DMS53 (cell line): ENCODE measurements at regions not wholly inside any gene's neighbourhood (a gene's known extent, or its start where the extent isn't known, plus 50 kb on each side); places are given as distances from the start of the nearest gene placed in this dataset.
"Not testable (repeated sequence)": the region's sequence is repeated elsewhere in the genome, so short reads cannot be mapped to it uniquely, and the experiment has no call there.

ENCODE experiments used
- DNase-seq: peaks from one replicate; lab custom pipeline; 2025; lab: John Stamatoyannopoulos, UW

DNA sequence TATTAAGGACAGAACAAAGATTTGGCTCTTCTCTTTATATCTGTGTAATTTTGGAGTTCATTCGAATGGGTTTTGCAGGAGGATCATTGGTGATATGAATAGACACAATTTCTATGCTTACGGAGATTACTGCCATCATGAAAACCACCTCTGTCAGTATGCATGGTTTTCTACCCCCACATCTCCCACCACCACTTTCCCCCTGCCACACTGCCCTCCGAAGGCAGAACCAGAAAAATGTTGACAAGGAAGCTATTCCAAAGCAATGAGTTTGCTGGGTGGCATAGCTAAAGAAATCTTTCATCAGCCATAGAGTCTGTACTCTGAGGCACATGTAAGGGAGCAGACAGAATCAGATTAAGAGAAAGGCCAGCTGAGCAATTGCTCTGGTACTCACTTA is 567.3 kb upstream of the ACTRT1 start:
- no peak for DNase-seq

DNA sequence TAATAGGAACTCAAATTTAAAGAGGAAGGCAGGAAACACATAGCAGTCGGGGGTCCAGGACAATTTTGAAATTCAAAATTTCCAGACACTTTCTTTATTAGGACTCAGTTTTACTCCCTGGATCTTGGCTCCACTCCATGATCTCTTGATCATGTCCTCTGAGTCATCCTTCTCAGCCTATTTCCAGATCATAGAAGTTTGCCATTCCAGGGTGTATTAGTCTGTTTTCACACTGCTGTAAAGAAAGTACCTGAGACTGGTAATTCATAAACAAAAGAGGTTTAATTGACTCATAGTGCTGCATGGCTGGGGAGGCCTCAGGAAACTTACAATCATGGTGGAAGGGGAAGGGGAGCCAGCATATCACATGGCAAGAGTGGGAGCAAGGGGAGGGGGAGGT is 564.7 kb upstream of the ACTRT1 start:
- no peak for DNase-seq

DNA sequence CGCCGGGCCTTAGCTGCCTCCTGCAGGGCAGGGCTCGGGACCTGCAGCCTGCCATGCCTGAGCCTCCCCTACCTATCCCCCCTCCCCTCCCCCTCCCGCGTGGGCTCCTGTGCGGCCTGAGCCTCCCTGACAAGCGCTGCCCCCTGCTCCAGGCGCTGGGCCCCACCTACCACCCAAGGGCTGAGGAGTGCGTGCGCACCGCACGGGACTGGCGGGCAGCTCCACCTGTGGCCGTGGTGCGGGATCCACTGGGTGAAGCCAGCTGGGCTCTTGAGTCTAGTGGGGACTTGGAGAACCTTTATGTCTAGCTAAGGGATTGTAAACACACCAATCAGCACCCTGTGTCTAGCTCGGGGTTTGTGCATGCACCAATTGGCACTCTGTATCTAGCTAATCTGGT is 554.6 kb upstream of the ACTRT1 start:
- DNase-seq: not testable (repeated sequence)

DNA sequence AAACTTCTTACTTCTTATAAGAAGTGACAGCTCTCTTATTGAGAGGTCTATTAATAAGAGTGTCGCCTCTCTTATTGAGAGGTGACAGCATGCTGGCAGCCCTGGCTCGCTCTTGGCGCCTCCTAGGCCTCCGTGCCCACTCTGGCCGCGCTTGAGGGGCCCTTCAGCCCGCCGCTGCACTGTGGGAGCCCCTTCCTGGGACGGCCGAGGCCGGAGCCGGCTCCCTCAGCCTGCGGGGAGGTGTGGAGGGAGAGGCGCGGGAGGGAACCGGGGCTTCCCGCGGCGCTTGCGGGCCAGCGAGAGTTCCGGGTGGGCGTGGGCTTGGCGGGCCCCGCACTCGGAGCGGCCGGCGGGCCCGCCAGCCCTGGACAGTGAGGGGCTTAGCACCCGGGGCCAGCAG is 554.2 kb upstream of the ACTRT1 start:
- DNase-seq: not testable (repeated sequence)

DNA sequence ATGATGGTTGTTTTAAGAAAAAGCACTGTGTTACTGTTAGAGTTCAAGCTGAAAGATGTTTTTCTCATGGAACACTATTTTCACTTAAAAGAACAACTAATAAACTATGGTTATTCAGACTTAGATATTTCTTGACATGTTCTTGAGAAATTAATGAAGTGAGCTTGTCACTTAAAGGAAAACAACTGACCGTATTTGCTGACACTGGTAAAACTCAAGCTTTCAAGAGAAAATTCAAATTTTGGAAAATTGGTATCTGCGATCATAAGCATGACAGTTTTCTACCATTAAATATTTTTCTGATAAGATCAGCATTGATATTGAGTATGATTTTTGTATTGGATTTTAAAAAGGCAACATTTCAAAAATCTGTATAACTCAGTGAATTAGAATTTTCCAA is 549.5 kb upstream of the ACTRT1 start:
- DNase-seq: no peak

DNA sequence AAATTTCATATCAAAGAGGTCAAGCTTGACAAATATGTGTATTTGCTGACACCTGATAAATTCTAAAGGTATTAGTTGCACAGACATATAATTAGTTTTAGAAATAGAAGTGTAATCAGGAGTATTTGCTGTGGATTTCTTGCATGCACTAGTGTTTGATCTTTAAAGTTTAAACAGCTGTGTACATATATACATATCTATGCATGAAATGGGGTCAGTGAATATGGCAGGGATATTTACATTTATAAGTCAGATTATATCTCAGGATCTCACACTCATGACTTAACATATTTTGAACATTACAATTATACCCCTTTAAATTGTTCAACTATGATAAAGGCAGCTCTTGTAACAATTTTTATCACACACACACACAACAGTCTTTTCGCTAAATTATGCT is 547.4 kb upstream of the ACTRT1 start:
- DNase-seq: peak; percentile 74

DNA sequence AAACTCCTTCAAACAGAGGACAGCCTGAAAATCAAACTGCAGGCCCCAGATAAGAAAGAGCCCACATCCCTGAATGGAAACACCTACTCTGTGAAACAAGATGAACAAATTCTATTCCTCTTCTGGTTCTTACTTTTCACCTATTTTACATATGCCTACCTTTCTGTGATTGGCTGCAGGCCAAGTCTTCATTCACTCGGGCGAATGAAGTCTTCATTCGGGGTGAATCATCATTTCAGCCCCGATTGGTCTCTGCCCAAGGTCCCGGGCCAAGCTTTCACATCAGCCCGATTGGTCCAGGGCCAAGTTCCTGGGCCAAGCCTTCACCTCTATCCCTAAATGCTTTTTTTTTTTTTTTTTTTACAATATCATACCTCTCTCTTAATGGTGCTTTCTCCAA is 529.8 kb upstream of the ACTRT1 start:
- no peak for DNase-seq

DNA sequence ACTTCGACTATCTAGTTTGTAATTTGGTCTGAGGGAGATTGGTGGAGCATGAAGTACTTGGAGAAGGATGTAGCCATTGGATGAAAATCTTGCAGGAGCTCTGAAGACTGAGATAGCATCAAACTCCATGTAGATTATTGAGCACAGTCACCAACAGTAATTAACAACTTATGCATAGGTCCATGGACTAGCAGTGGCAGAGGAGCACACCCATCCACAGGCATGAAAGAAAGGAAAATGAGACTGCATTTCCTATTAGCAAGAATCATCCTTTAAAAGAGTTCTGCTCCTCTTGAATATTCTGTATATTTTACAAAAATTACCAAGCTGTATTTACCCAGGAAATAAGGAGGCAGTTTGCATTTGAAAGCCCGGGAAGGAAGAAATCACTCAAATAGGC is 529.4 kb upstream of the ACTRT1 start:
- no peak for DNase-seq

DNA sequence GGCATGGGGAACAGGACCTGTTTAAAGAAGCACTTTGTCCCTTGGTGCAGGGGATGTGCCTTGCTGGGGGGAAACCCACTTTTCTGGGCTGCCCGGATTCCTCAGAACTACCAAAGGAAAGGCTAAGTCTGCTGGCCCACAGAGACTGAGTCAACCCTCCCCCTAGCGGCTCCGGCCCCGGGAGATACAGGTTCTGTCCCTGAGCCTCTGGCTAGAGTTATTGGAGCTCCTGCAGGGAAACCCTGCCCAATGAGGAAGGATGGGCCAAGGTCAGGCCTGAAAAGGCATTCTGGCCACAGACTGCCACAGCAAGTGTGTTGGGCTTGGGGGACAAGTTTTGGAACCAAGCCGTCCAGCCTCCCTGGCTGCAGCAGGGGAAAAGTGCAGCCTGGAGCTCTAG is 490.9 kb upstream of the ACTRT1 start:
- no peak for DNase-seq

DNA sequence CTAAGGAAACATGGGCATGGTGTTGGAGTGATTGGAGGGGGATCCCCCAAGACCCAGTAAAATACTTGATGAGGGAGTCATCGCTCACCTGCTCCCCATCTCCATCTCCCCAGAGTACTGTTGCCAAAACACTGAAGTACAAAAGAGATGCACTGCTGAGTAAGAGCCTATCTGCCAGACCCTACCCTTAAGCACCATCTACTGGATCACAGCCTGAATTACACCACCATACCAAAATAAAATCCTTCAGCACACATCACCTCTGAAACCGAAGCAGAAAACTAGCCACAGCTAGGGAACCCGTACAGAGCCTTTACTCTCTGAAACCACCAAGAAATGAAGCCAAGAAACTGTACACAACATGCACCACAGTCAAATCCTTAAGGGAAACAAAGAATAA is 466.3 kb upstream of the ACTRT1 start:
- peak; percentile 57 for DNase-seq

DNA sequence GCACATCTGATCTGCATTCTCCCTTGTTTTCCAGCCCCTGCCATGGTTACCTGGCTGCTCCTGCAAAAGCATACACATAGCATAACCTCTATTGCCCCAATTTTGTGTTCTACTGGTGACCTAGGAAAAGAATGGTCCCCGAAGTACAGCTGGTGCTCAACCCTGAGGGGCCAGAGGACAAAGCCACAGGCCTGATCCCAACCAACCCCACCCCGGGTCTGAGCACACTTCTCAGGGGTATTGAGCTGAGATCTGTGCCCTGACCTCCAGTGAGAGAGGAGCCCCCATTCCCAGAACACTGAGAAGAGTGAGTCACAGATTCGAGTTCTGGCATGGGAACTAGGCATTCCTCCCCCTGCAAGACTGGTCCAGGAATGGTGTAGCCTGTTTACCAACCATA is 465.5 kb upstream of the ACTRT1 start:
- DNase-seq: no peak

DNA sequence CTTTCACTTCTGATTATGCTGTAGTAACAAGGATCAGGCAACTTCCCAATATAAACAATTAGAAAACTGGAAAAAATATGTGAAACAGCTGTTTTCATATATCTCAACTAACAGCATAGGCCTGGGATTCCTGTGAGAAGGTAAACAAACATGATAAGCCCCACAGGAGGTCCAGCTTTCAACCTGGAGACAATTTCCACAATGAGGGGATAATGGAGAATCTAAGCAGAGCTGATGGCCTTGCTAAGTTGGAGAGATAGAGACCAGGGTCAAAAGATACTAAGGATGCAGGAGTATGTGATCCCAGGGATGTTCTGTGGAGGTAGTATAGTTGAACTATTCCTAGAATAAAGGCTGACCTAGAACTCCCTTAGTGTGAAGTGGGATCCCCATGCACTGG is 452.3 kb upstream of the ACTRT1 start:
- DNase-seq: no peak

DNA sequence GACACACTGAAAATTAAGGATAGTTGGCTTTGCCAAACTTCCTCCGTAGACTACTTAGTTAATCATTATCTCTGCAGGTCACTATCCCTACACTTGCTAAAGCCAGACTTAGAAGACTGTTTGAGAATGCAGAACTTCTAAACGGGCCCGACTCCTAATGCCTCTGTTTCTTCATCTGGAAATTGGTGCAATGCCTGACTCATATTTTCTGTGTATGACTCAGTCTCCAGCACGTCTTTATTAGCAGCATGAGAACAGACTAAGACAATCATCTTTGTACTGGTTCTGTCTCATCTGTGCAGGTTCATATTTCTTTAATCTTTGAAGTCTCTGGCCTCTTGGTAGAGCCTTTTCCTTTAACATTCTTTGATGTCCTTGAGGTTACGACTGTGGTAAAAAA is 411.9 kb upstream of the ACTRT1 start:
- peak; percentile 14 for DNase-seq

DNA sequence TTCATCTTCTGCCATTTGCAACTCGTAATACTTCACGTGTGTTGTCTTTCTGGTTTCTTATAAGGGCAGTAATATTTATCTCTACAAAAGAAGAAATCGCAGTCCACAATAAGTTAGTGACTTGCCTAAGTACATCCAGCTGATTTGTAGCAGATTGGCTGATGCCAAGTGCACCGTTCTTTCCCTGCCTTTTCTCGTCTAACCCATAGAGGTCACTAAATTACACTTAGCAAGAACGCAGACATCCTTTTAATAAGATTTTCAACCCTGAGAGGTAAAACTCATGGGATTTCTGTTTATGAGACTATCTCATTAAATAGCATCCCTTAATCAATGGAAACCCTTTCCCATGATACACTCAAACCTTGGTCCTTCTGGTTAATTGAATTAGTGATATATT is 408.6 kb upstream of the ACTRT1 start:
- DNase-seq: peak; percentile 22

DNA sequence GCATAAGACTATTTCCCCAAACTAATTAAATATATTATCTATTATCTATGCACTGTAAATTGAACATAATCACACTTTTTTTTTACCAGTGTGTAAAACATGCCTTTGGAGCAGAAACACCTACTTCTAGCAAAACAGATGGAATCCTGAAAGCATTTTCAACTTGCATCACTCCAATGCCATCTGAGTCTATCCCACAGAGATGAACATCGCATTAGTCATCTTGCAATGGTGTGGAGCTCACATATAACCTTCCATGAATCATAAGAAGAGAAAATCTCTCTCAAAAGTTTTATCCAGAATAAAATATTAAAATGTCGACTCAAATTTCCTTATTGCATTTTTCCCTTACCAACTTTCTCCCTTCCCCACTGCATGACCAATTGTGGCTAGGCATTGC is 406.7 kb upstream of the ACTRT1 start:
- DNase-seq: no peak

DNA sequence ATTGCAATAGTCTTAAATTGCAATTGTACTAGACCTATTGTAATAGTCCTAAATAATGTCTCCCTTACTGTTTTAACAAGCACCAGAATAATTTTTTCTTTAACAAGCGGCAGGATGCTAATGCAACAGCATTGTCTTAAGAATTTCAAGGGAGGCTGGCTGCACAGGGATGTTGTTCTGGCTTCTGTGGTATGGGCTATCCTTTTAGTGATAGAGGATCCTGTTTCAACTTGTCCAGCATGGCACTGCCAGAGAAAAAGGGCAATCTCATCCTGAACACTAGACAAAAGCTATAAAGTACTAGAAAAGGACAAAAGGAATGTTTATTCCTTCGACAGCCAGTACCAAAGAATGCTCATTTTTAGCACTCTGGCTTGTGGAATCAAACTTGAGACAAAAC is 405.5 kb upstream of the ACTRT1 start:
- DNase-seq: no peak

DNA sequence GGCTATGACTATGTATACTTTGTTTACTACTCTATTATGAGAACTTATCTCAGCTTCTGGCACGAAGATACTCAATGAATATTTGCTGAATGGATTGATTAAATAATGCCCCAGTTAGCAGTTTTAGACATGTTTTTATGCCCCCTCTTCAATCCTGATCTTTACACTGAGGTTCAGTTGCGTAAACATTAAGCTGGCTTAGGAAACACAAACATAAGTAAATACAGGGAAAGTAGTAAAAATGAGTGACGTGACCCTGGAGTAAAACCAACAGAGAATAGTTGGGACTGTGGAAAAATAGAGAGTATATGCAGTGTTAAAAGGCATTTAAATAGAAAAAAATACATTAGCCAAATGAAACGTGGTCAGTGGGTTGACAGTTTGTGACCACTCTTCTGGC is 387.0 kb upstream of the ACTRT1 start:
- peak; percentile 20 for DNase-seq

DNA sequence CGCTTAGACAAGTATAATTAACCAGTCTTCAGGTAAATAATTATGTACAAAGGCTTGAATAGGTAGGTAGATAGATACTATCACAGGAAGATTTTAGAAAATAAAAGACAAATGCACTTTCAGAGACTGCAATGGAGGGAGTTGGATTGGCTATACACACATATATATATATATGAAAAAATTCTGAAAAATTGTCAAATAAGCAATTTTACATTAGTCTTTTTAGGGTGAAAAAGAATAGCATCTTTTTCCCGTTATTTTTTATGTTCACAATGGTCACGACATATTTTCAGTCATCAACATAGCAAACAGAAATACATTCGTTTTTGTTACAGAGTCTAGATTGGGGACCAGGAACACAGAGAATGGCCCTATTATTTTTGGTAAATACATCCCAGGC is 385.9 kb upstream of the ACTRT1 start:
- no peak for DNase-seq

DNA sequence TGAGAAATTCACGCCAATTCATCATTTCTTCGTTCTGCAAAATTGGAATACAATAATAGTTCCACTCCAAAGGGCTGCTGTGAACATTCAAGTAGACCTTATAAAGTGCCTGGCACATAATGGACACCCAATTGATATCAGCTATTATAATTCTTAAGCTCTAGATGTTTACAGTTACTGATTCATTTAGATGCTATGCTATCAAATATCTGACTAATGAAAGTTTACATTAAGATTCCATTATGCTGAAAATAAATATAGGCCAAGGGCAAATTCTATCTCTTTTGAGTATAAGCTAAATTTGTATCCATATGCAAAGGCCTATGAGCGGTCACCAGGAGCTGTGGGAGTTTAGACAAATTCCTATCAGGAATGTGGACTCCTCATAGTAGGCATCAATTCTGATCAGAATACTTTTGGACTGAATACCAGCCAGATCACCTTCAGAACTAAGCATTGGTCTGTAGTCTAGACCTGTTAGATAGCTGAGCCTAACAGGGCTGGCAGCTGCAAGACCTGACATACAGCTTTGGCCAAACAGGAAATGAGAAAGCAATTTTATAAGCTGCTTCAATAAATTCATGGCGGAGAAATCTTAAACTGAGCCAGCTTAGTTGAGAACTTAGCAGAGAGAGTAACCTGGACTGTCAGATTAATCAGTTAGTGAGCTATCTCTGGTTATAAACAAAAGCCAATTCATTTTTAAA is 384.3 kb upstream of the ACTRT1 start:
- peak; percentile 69 for DNase-seq

DNA sequence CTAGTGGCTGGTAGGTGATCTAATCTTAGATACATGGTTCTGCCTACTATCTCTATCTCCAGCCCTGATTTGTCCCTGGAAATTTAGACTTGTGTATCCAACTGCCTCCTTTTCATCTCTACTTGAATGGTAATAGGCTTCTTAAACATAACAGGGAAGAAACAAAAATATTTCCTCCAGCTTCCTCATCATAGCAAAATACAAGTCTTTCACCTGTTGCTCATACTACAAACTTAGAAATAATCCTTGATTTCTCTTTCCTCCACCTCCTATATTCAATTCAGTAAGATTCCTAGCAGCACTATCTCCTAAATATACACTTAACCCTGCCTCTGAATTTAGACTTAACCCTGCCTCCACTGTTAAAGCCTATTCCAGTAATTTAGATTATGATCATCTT is 373.3 kb upstream of the ACTRT1 start:
- no peak for DNase-seq

DNA sequence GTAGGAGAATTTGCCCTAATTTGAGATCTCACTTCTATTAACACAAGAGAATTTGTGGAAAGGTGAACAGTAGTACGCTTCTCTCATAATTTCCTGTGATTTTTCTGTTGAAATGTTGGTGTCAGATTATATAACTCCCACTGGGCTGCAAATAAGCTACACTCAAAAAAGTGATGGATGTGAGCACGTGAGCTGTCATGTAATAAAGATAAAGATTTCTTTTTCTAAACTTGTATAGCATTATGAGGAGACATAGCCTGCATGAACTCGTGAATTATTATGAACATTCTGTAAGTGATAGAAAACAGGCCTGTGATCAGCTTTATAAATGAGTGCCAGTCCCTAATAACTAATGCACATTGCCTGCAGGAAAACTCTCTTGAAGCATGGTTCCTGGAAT is 356.6 kb upstream of the ACTRT1 start:
- DNase-seq: no peak

DNA sequence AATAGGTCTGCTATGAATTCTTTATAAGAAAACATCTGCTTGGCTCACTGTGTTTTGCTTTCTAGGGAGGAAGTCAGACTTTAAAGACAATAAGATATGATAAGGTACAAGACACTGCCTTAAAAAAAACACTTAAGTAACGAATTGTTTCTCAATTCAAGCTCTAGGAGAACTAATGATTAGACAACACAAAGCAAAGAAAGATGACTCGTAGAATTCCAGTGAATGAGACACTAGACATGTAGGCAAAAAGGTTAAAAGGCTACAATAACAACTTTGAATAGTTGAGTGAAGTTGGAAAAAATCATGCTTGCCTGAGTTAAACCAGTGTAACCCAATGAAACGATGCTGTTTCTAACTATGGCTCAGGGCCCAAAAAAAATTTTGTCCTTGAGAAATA is 344.4 kb upstream of the ACTRT1 start:
- no peak for DNase-seq

DNA sequence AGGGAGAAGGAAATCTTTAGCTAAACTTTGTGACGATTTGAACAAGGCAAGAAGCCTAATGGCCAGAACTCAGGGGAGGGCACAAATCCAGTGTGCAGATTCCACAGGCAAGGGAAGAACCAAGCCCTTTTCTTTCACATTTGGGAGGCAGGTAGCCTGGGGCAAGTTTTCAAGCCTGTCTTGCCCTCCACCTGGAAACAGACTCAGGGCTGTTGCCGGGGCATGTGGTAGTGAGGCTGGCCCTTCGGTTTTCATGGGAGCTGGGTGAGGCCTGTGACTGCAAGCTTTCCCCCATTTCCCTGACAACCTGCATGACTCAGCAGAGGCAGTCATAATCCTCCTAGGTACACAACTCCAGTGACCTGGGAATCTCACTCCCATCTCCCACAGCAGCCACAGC is 331.6 kb upstream of the ACTRT1 start:
- peak; percentile 46 for DNase-seq

DNA sequence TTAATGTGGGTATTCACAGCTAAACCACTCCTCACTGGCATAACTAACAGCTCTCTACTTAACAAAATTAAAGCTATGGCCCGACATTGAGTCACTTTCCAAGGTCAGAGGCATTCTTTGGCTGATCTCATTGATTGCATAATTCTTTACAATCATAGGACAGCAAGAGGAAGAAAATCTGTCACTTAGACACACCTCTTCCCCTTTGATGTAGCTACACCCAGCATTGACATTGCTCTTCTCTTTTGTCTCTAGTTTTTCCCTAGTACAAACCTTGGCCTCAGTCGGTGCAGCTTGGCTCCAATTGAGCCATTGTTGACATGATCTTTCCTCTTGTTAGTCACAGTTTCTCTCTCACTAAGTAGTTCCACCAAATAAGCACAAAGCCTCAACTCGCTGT is 313.3 kb upstream of the ACTRT1 start:
- peak; percentile 1 for DNase-seq

DNA sequence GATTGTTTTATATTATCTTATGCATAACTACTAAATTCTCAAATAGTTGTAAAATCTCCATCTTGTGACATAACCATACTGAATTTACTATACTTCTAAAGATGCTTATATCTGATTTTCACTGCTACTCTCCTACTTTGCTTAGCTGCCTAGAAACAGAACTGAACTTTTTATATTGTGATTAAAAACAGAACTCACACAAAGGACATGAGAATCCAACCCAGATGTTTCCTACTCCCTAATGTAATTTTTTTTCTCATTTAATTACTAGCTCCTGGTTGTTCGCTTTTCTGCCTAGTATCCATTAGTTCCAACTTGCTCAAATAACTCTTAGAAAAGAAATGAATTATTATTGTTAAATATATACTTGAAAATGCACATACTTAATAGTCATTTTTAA is 283.5 kb upstream of the ACTRT1 start:
- DNase-seq: no peak
